Stomach (tissue), 4 donors: ENCODE measurements at regions not wholly inside any gene's neighbourhood (a gene's known extent, or its start where the extent isn't known, plus 50 kb on each side); places are given as distances from the start of the nearest gene placed in this dataset.

Source experiments
- EP300 ChIP-seq: sonication (generic); formaldehyde crosslinking; IDR thresholded peaks from one replicate; pipeline ENCODE4 v1.6.1; 2017; ENCODE audit warnings: antibody characterized with exemption
- TF ChIP-seq, protein P1 (sequence below), 7 experiments: fragments of 450-650 bp in 4 of 7; fragments of 200-600 bp in 3 of 7; sonication (generic) in 3 of 7; IDR thresholded peaks; one replicate each; pipeline ENCODE4 v1.5.1; 2016 to 2019; ENCODE audit warnings: antibody characterized with exemption in 7 of 7, control low read depth in 2 of 7, mild to moderate bottlenecking in 1 of 7

DNA sequence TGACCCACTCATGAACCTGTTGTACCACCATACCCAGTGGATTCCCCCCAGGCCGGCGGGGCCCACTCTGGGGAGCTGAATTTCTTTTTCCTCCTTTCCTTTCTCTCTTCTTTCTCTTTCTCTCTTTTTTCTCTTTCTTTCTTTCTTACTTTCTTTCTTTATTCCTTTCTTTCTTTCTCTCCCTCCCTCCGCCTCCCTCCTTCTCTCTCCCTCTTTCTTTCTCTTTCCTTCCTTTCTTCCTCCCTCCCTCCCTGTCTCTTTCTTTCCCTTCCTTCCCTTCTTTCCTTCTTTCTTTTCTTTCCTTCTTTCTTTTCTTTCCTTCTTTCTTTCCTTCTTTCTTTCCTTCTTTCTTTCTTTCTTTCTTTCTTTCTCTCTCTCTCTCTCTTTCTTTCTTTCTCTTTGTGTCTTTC lies 327.7 kb downstream of the ZNF536 start:
- TF ChIP-seq, protein P1, sequence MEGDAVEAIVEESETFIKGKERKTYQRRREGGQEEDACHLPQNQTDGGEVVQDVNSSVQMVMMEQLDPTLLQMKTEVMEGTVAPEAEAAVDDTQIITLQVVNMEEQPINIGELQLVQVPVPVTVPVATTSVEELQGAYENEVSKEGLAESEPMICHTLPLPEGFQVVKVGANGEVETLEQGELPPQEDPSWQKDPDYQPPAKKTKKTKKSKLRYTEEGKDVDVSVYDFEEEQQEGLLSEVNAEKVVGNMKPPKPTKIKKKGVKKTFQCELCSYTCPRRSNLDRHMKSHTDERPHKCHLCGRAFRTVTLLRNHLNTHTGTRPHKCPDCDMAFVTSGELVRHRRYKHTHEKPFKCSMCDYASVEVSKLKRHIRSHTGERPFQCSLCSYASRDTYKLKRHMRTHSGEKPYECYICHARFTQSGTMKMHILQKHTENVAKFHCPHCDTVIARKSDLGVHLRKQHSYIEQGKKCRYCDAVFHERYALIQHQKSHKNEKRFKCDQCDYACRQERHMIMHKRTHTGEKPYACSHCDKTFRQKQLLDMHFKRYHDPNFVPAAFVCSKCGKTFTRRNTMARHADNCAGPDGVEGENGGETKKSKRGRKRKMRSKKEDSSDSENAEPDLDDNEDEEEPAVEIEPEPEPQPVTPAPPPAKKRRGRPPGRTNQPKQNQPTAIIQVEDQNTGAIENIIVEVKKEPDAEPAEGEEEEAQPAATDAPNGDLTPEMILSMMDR (IDR thresholded peaks at IDR 0.05), result no peak
- TF ChIP-seq EP300, result no peak
